Progenitor cell of endocrine pancreas (in vitro differentiated cells): ENCODE measurements at regions not wholly inside any gene's neighbourhood (a gene's known extent, or its start where the extent isn't known, plus 50 kb on each side); places are given as distances from the start of the nearest gene placed in this dataset.

Experiments used
- DNase-seq: peaks from one replicate; pipeline ENCODE4 v3.0.0; 2021; ENCODE audit warnings: low spot score; ENCODE audit not compliant: unreplicated experiment
- H3K27ac Mint-ChIP-seq: 2 replicates; pipeline ENCODE4 v1.8.0; 2021; ENCODE audit warnings: mild to moderate bottlenecking, moderate library complexity, mixed read lengths
- H3K27me3 Mint-ChIP-seq: 2 replicates; pipeline ENCODE4 v1.8.0; 2021; ENCODE audit warnings: mixed read lengths
- H3K36me3 Mint-ChIP-seq: 2 replicates; pipeline ENCODE4 v1.8.0; 2022; ENCODE audit warnings: mixed read lengths; ENCODE audit not compliant: insufficient read depth
- H3K4me1 Mint-ChIP-seq: 2 replicates; pipeline ENCODE4 v1.8.0; 2021; ENCODE audit warnings: low read depth, mixed read lengths
- H3K4me3 Mint-ChIP-seq: 2 replicates; pipeline ENCODE4 v1.8.0; 2021; ENCODE audit warnings: low read depth, mild to moderate bottlenecking, moderate library complexity, mixed read lengths
- H3K9me3 Mint-ChIP-seq: 2 replicates; pipeline ENCODE4 v1.8.0; 2021; ENCODE audit warnings: low read depth, mixed read lengths
- CTCF ChIP-seq: fragments of 200-600 bp; sonication (generic); IDR thresholded peaks from one replicate; pipeline ENCODE4 v1.5.0; 2021; ENCODE audit warnings: antibody characterized with exemption, mild to moderate bottlenecking; ENCODE audit not compliant: unreplicated experiment

- DNase-seq: no peak
- no peak for TF ChIP-seq CTCF
- Mint-ChIP-seq H3K4me3 (no peak overlapping the region), H3K9me3 (peaks cover 2% of the 10 kb centered on the region), H3K36me3 (no peaks in the 10 kb centered on the region), H3K27me3 (no peaks in the 10 kb centered on the region), H3K27ac (no peak overlapping the region), H3K4me1 (no peaks in the 10 kb centered on the region)
These were observed 413.5 kb upstream of the INTU start for GRCh38 chr4:127219232-127219631.

GRCh38 chr4:127224556-127224955 lies 408.2 kb upstream of the INTU start:
- Mint-ChIP-seq H3K4me3 (no peak overlapping the region), H3K36me3 (no peaks in the 10 kb centered on the region), H3K4me1 (no peaks in the 10 kb centered on the region), H3K9me3 (peaks cover 5% of the 10 kb centered on the region), H3K27me3 (no peaks in the 10 kb centered on the region), H3K27ac (no peak overlapping the region)
- TF ChIP-seq CTCF: no peak
- DNase-seq: no peak

GRCh38 chr4:127229855-127230608 lies 402.7 kb upstream of the INTU start:
- no peak for TF ChIP-seq CTCF
- Mint-ChIP-seq H3K36me3 (no peaks in the 10 kb centered on the region), H3K4me3 (no peak overlapping the region), H3K27ac (no peak overlapping the region), H3K27me3 (no peaks in the 10 kb centered on the region), H3K9me3 (peaks cover 2% of the 10 kb centered on the region), H3K4me1 (no peaks in the 10 kb centered on the region)
- DNase-seq: no peak

- Mint-ChIP-seq H3K9me3 (no peaks in the 10 kb centered on the region), H3K27ac (no peak overlapping the region), H3K4me3 (no peak overlapping the region), H3K4me1 (no peaks in the 10 kb centered on the region), H3K36me3 (no peaks in the 10 kb centered on the region), H3K27me3 (no peaks in the 10 kb centered on the region)
- DNase-seq: no peak
- TF ChIP-seq CTCF: no peak
These were observed 395.9 kb upstream of the INTU start for GRCh38 chr4:127236889-127237288.

- no peaks in the 10 kb centered on the region for H3K36me3 Mint-ChIP-seq
- H3K9me3 Mint-ChIP-seq: no peaks in the 10 kb centered on the region
- no peaks in the 10 kb centered on the region for H3K27me3 Mint-ChIP-seq
- no peaks in the 10 kb centered on the region for H3K4me1 Mint-ChIP-seq
- no peak for DNase-seq
- no peak overlapping the region for H3K4me3 Mint-ChIP-seq
- TF ChIP-seq CTCF: no peak
- H3K27ac Mint-ChIP-seq: no peak overlapping the region
These were observed 395.2 kb upstream of the INTU start for GRCh38 chr4:127237581-127237980.
